H1 (cell line): ENCODE measurements at regions not wholly inside any gene's neighbourhood (a gene's known extent, or its start where the extent isn't known, plus 50 kb on each side); places are given as distances from the start of the nearest gene placed in this dataset.

Experiments
- CTCF ChIA-PET: fragments of 300-600 bp; sonication (Branson Sonifier 250); formaldehyde crosslinking; loops from one replicate; lab custom pipeline; 2021; ENCODE audit not compliant: partially characterized antibody; lab: Charles Lee
- POLR2A ChIA-PET: fragments of 300-600 bp; sonication (Branson Sonifier 250); formaldehyde crosslinking; loops from one replicate; lab custom pipeline; 2021; ENCODE audit warnings: inconsistent platforms; ENCODE audit not compliant: partially characterized antibody; lab: Charles Lee
- DNase-seq, 2 experiments: peaks; one replicate each; pipeline versions ENCODE4 v3.0.0 to v3.0.0-alpha.2; 2010 to 2022; ENCODE audit warnings: low spot score in 2 of 2, low read depth in 1 of 2, mixed read lengths in 1 of 2
- FAIRE-seq: peaks from 2 replicates; lab custom pipeline; 2011; peaks lifted over from hg19 to GRCh38; lab: Jason Lieb, UNC
- H2AFZ ChIP-seq: 2 replicates; pipeline ENCODE4 v1.8.1; 2012; ENCODE audit warnings: low read length, inconsistent platforms
- H2AK5ac ChIP-seq: 2 replicates; pipeline ENCODE4 v1.6.1; 2013; ENCODE audit warnings: low read depth, low read length
- H2BK120ac ChIP-seq: replicated peaks from 2 replicates; pipeline ENCODE3; 2013; ENCODE audit warnings: low read depth, low read length, inconsistent platforms
- H2BK12ac ChIP-seq: 2 replicates; pipeline ENCODE4 v1.6.1; 2013; ENCODE audit warnings: low read depth, low read length
- H2BK15ac ChIP-seq: 2 replicates; pipeline ENCODE4 v1.6.1; 2013; ENCODE audit warnings: low read length
- H2BK20ac ChIP-seq: 2 replicates; pipeline ENCODE4 v1.6.1; 2013; ENCODE audit warnings: low read length
- H2BK5ac ChIP-seq: 2 replicates; pipeline ENCODE4 v1.6.1; 2013; ENCODE audit warnings: low read depth, low read length
- H3K14ac ChIP-seq: 2 replicates; pipeline ENCODE4 v1.6.1; 2013; ENCODE audit warnings: inconsistent platforms; ENCODE audit not compliant: insufficient read length
- H3K18ac ChIP-seq: 2 replicates; pipeline ENCODE4 v1.6.1; 2013; ENCODE audit warnings: low read length; ENCODE audit errors: extremely low read depth
- H3K23ac ChIP-seq: 2 replicates; pipeline ENCODE4 v1.6.1; 2013; ENCODE audit warnings: inconsistent platforms; ENCODE audit not compliant: insufficient read length
- H3K23me2 ChIP-seq: 2 replicates; pipeline ENCODE4 v1.6.1; 2013; ENCODE audit warnings: low read depth, low read length
- H3K27ac ChIP-seq: 2 replicates; pipeline ENCODE4 v1.6.1; 2011; ENCODE audit warnings: low read depth, low read length, inconsistent platforms
- H3K27me3 ChIP-seq, 4 experiments: replicated peaks in 1 of 4; 1 replicate in 1 of 4; 2 replicates in 3 of 4; pipeline versions ENCODE4 v1.6.1 to v1.8.1; 2011 to 2013; ENCODE audit warnings: low read length in 3 of 4, mild to moderate bottlenecking in 3 of 4, inconsistent platforms in 2 of 4, mixed read lengths in 2 of 4, moderate library complexity in 1 of 4; ENCODE audit not compliant: control insufficient read depth in 3 of 4, insufficient read depth in 3 of 4; ENCODE audit errors: extremely low read depth in 1 of 4
- H3K36me3 ChIP-seq, 4 experiments: 2 replicates each; pipeline versions ENCODE4 v1.6.1 to v1.8.1; 2011 to 2013; ENCODE audit warnings: mild to moderate bottlenecking in 4 of 4, low read length in 3 of 4, moderate library complexity in 2 of 4, control low read depth in 1 of 4, inconsistent platforms in 1 of 4; ENCODE audit not compliant: insufficient read depth in 4 of 4, control insufficient read depth in 2 of 4
- H3K4ac ChIP-seq: replicated peaks from 2 replicates; pipeline ENCODE3; 2013; ENCODE audit warnings: low read length, low read depth, mixed read lengths, inconsistent platforms; ENCODE audit not compliant: insufficient read length
- H3K4me1 ChIP-seq, 4 experiments: replicated peaks in 1 of 4; 1 replicate in 1 of 4; 2 replicates in 3 of 4; pipeline versions ENCODE4 v1.6.1 to v1.8.1; 2011 to 2013; ENCODE audit warnings: low read length in 3 of 4, inconsistent platforms in 2 of 4, mixed read lengths in 1 of 4; ENCODE audit not compliant: insufficient read depth in 4 of 4, control insufficient read depth in 3 of 4
- H3K4me2 ChIP-seq, 2 experiments: 2 replicates each; pipeline versions ENCODE4 v1.6.1 to v1.8.1; 2011 to 2013; ENCODE audit warnings: low read depth in 2 of 2, low read length in 2 of 2, control low read depth in 1 of 2, inconsistent platforms in 1 of 2, mild to moderate bottlenecking in 1 of 2; ENCODE audit not compliant: insufficient read depth in 1 of 2
- H3K4me3 ChIP-seq, 4 experiments: fragments of 200-600, 300-600 bp in 1 of 4; sonication (generic), shearing (Covaris generic), sonication (Bioruptor Twin) in 1 of 4; 2 replicates each; pipeline versions ENCODE4 v1.5.1 to v1.8.1; 2011 to 2016; ENCODE audit warnings: low read length in 4 of 4, low read depth in 3 of 4, control low read depth in 2 of 4, inconsistent platforms in 2 of 4, mild to moderate bottlenecking in 2 of 4, mixed read lengths in 1 of 4, moderate library complexity in 1 of 4; ENCODE audit not compliant: insufficient read depth in 2 of 4; ENCODE audit errors: extremely low read depth in 1 of 4
- H3K56ac ChIP-seq: replicated peaks from 2 replicates; pipeline ENCODE3; 2013; ENCODE audit warnings: low read depth, mild to moderate bottlenecking, mixed read lengths, low read length, inconsistent platforms; ENCODE audit not compliant: insufficient read length
- H3K79me1 ChIP-seq: 2 replicates; pipeline ENCODE4 v1.6.1; 2013; ENCODE audit warnings: low read depth, low read length, control low read depth
- H3K79me2 ChIP-seq, 2 experiments: 2 replicates each; pipeline versions ENCODE4 v1.6.1 to v1.8.1; 2012 to 2013; ENCODE audit warnings: low read length in 2 of 2, mild to moderate bottlenecking in 2 of 2, inconsistent platforms in 1 of 2; ENCODE audit not compliant: insufficient read depth in 2 of 2, control insufficient read depth in 1 of 2
- H3K9ac ChIP-seq, 4 experiments: replicated peaks in 1 of 4; 1 replicate in 1 of 4; 2 replicates in 3 of 4; pipeline versions ENCODE4 v1.6.1 to v1.8.1; 2011 to 2013; ENCODE audit warnings: low read depth in 3 of 4, low read length in 3 of 4, control low read depth in 2 of 4, mild to moderate bottlenecking in 2 of 4, moderate library complexity in 2 of 4, inconsistent platforms in 1 of 4; ENCODE audit errors: extremely low read depth in 1 of 4
- H3K9me3 ChIP-seq, 2 experiments: 2 replicates each; pipeline versions ENCODE4 v1.6.1 to v1.8.1; 2012 to 2013; ENCODE audit warnings: mild to moderate bottlenecking in 2 of 2, moderate library complexity in 2 of 2, control low read depth in 1 of 2, inconsistent platforms in 1 of 2, low read depth in 1 of 2, low read length in 1 of 2, mixed read lengths in 1 of 2; ENCODE audit not compliant: insufficient read depth in 2 of 2
- H4K20me1 ChIP-seq, 2 experiments: replicated peaks in 1 of 2; 2 replicates each; pipeline versions ENCODE3 to v1.8.1; 2011 to 2013; ENCODE audit warnings: inconsistent platforms in 2 of 2, low read length in 2 of 2, mild to moderate bottlenecking in 1 of 2; ENCODE audit not compliant: insufficient read depth in 2 of 2, control insufficient read depth in 1 of 2
- H4K5ac ChIP-seq: 2 replicates; pipeline ENCODE4 v1.6.1; 2013; ENCODE audit warnings: low read length, low read depth, mixed read lengths, inconsistent platforms; ENCODE audit not compliant: insufficient read length
- H4K8ac ChIP-seq: 2 replicates; pipeline ENCODE4 v1.8.0; 2013; ENCODE audit warnings: mild to moderate bottlenecking, moderate library complexity, low read length, inconsistent platforms; ENCODE audit not compliant: insufficient read depth; ENCODE audit errors: extremely low read depth
- H4K91ac ChIP-seq: replicated peaks from 2 replicates; pipeline ENCODE3; 2013; ENCODE audit warnings: low read length, mixed read lengths, inconsistent platforms; ENCODE audit not compliant: insufficient read length
- BRCA1 ChIP-seq: IDR thresholded peaks from 2 replicates; pipeline ENCODE4 v1.6.1; 2012; ENCODE audit warnings: low read depth, low read length, improper control_type of control experiment
- SIN3A ChIP-seq, 2 experiments: IDR thresholded peaks in 1 of 2; conservative IDR thresholded peaks in 1 of 2; 2 replicates each; pipeline ENCODE4 v1.6.1; 2011 to 2012; ENCODE audit warnings: low read length in 2 of 2, improper control_type of control experiment in 1 of 2, low read depth in 1 of 2, mild to moderate bottlenecking in 1 of 2
- WGBS, 2 experiments: shearing (Covaris generic) in 1 of 2; methylation state at CpG; one replicate each; pipeline versions ENCODE4 v1.1.6 to v1.1.7; 2013 to 2015; ENCODE audit warnings: low lambda C conversion rate in 2 of 2, mixed read lengths in 2 of 2, inconsistent platforms in 1 of 2, low coverage in 1 of 2, missing lambda C conversion rate in 1 of 2; ENCODE audit not compliant: insufficient replicate concordance in 2 of 2, insufficient coverage in 1 of 2, insufficient read length in 1 of 2; ENCODE audit errors: extremely low coverage in 1 of 2, missing lambda C conversion rate in 1 of 2; 5-methylcytosine and 5-hydroxymethylcytosine counted together

DNA sequence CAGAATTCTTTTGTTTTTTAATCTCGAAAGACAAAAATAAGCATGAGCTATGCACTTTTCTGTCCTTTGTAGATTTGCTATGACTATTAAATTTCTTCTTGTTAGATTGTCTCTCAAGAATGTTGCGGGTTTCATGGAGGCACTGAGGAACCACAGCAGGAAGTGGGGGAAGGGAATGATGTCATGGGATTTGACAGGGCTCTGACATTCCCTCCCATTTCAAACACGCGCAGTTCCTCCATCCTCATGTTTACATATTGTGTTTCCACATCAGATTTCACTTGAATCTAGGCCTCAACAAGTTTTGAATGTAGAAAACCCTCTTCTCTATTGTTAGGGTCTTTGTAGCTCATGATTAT is 154.8 kb downstream of the PALM2AKAP2 start:
- H3K9ac ChIP-seq = no peak overlapping the region
- H2BK120ac ChIP-seq = no peak overlapping the region
- no peak overlapping the region for H3K27ac ChIP-seq
- no peaks in the 10 kb centered on the region for H3K27me3 ChIP-seq
- no peak overlapping the region for H3K4ac ChIP-seq
- H3K4me2 ChIP-seq = no peak overlapping the region
- H3K4me1 ChIP-seq = no peaks in the 10 kb centered on the region
- no peak overlapping the region for H4K91ac ChIP-seq
- 94% methylated on average over 4 of the region's 4 CpGs; no CpG with 5 or more reads in 1 of the 2 experiments for WGBS, 2 experiments
- H3K23ac ChIP-seq = no peak overlapping the region
- ChIA-PET POLR2A (no interaction called here), CTCF (interaction anchor here (0.8 to 1.0 kb wide), 3 partner anchors 11 to 31 kb away, joined by 3 to 5 read pairs (median 3); no protein-coding TSS in a partner anchor)
- H3K56ac ChIP-seq = no peak overlapping the region
- H3K4me3 ChIP-seq = no peak overlapping the region
- no peak overlapping the region for H2BK12ac ChIP-seq
- no peaks in the 10 kb centered on the region; a peak in 1 of 8 replicates for H3K36me3 ChIP-seq
- H3K9me3 ChIP-seq = no peaks in the 10 kb centered on the region
- H3K79me1 ChIP-seq = no peaks in the 10 kb centered on the region
- H3K23me2 ChIP-seq = no peaks in the 10 kb centered on the region
- no peak overlapping the region for H4K5ac ChIP-seq
- no peak overlapping the region for H4K8ac ChIP-seq
- no peaks in the 10 kb centered on the region for H3K79me2 ChIP-seq
- H3K14ac ChIP-seq = no peak overlapping the region
- no peak overlapping the region for H3K18ac ChIP-seq
- H2BK5ac ChIP-seq = no peak overlapping the region
- H2BK20ac ChIP-seq = no peak overlapping the region
- DNase-seq = no peak
- no peak overlapping the region for H2AK5ac ChIP-seq
- no peaks in the 10 kb centered on the region for H4K20me1 ChIP-seq
- TF ChIP-seq BRCA1 = no peak
- TF ChIP-seq SIN3A (conservative IDR thresholded peaks at IDR 0.05 in 1 of 2, IDR thresholded peaks at IDR 0.05 in 1 of 2; ENCODE audit: low read depth in 1 of 2, low read length in 2 of 2) = no peak
- H2BK15ac ChIP-seq = no peak overlapping the region
- no peak for FAIRE-seq
- no peak overlapping the region for H2AFZ ChIP-seq
